ENCODE measurements at regions not wholly inside any gene's neighbourhood (a gene's known extent, or its start where the extent isn't known, plus 50 kb on each side); places are given as distances from the start of the nearest gene placed in this dataset.

GRCh38 chr9:13598738-13599137 is 319.2 kb upstream of the MPDZ start:
- intact Hi-C loops (cut with DNase I), result no loop called here
- H3K4me3 ChIP-seq, result no peak overlapping the region
- TF ChIP-seq POLR2A (IDR thresholded peaks at IDR 0.05) (no peak), EP300 (IDR thresholded peaks at IDR 0.05) (no peak)
- TF ChIP-seq, protein P1, sequence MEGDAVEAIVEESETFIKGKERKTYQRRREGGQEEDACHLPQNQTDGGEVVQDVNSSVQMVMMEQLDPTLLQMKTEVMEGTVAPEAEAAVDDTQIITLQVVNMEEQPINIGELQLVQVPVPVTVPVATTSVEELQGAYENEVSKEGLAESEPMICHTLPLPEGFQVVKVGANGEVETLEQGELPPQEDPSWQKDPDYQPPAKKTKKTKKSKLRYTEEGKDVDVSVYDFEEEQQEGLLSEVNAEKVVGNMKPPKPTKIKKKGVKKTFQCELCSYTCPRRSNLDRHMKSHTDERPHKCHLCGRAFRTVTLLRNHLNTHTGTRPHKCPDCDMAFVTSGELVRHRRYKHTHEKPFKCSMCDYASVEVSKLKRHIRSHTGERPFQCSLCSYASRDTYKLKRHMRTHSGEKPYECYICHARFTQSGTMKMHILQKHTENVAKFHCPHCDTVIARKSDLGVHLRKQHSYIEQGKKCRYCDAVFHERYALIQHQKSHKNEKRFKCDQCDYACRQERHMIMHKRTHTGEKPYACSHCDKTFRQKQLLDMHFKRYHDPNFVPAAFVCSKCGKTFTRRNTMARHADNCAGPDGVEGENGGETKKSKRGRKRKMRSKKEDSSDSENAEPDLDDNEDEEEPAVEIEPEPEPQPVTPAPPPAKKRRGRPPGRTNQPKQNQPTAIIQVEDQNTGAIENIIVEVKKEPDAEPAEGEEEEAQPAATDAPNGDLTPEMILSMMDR (IDR thresholded peaks at IDR 0.05), result no peak
- no peak overlapping the region for H3K27ac ChIP-seq
- no peaks in the 10 kb centered on the region for H3K9me3 ChIP-seq
- no peaks in the 10 kb centered on the region for H3K4me1 ChIP-seq (ENCODE audit: insufficient read depth)
- no peaks in the 10 kb centered on the region for H3K27me3 ChIP-seq
- H3K36me3 ChIP-seq, result no peaks in the 10 kb centered on the region
- no peak for DNase-seq

- no peaks in the 10 kb centered on the region for H3K36me3 ChIP-seq
- no peaks in the 10 kb centered on the region for H3K4me1 ChIP-seq (ENCODE audit: insufficient read depth)
- TF ChIP-seq, protein P1 (IDR thresholded peaks at IDR 0.05), result no peak
- no peak for TF ChIP-seq EP300 (IDR thresholded peaks at IDR 0.05)
- TF ChIP-seq POLR2A (IDR thresholded peaks at IDR 0.05), result no peak
- no peak for DNase-seq
- H3K4me3 ChIP-seq, result no peak overlapping the region
- intact Hi-C loops (cut with DNase I), result no loop called here
- 68 to 80% (median 73%) methylated on average over 5 of the region's 5 CpGs for WGBS, 3 donors
- no peaks in the 10 kb centered on the region for H3K9me3 ChIP-seq
- H3K27ac ChIP-seq, result no peak overlapping the region
- no peaks in the 10 kb centered on the region for H3K27me3 ChIP-seq
Observed at GRCh38 chr9:13597427-13597826, 317.9 kb upstream of the MPDZ start.

- Histone ChIP-seq H3K36me3 (no peaks in the 10 kb centered on the region), H3K27me3 (no peaks in the 10 kb centered on the region), H3K27ac (no peak overlapping the region), H3K4me3 (no peak overlapping the region), H3K4me1 (ENCODE audit: insufficient read depth) (no peaks in the 10 kb centered on the region), H3K9me3 (no peaks in the 10 kb centered on the region)
- no peak for DNase-seq
- intact Hi-C loops (cut with DNase I), result no loop called here
- 36 to 47% (median 45%) methylated on average over 2 of the region's 2 CpGs for WGBS, 3 donors
- TF ChIP-seq EP300 (IDR thresholded peaks at IDR 0.05), result no peak
- TF ChIP-seq, protein P1 (IDR thresholded peaks at IDR 0.05), result no peak
- TF ChIP-seq POLR2A (IDR thresholded peaks at IDR 0.05), result no peak
Observed at GRCh38 chr9:13597004-13597403, 317.5 kb upstream of the MPDZ start.

DNA sequence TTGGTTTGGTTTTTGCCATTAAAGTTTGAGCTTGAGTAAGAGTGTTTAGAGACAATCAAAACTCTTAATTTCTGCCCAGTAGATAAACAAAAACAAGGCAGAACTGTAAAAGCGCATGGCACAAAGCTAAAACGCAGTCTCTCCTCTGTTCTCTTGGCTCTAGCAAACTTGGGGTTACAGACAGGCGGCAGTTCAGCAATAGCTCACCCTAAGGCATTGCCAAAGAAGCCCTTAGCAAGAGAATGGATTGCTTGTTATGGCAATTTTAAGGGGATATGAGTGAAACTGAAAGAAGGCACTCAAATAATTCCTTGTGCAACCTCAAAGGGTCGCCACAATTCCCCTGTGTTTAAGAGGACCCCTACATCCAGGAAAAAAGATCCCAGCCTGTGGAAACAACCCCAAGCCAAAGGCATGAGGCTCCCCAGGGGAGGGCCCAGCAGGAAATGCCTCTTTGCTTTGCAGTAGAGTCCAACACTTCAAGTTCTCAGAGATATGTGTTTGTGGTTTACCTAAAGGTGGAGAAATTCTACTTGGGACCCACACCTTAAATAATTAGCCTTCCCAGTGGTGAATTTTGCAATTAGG is 317.0 kb upstream of the MPDZ start:
- intact Hi-C loops (cut with DNase I), result no loop called here

More for the DNA sequence above, 317.0 kb upstream of the MPDZ start:
- no peak overlapping the region for H3K4me3 ChIP-seq
- DNase-seq, result no peak
- TF ChIP-seq POLR2A (IDR thresholded peaks at IDR 0.05) (no peak), EP300 (IDR thresholded peaks at IDR 0.05) (no peak)
- TF ChIP-seq, protein P1 (IDR thresholded peaks at IDR 0.05), result no peak
- H3K27me3 ChIP-seq, result no peaks in the 10 kb centered on the region
- H3K9me3 ChIP-seq, result no peaks in the 10 kb centered on the region
- WGBS, 3 donors, result 91 to 97% (median 94%) methylated on average over 4 of the region's 4 CpGs
- no peaks in the 10 kb centered on the region for H3K36me3 ChIP-seq
- H3K4me1 ChIP-seq (ENCODE audit: insufficient read depth), result no peaks in the 10 kb centered on the region
- H3K27ac ChIP-seq, result no peak overlapping the region
